GM18951 (cell line): ENCODE measurements at regions not wholly inside any gene's neighbourhood (a gene's known extent, or its start where the extent isn't known, plus 50 kb on each side); places are given as distances from the start of the nearest gene placed in this dataset.
"Not testable (repeated sequence)": the region's sequence is repeated elsewhere in the genome, so short reads cannot be mapped to it uniquely, and the experiment has no call there.

ENCODE experiments used
- POLR2A ChIP-seq: IDR thresholded peaks from 4 replicates; pipeline ENCODE4 v1.6.1; 2011; ENCODE audit warnings: mild to moderate bottlenecking; ENCODE audit not compliant: insufficient read length, insufficient read depth; ENCODE audit errors: extremely low read depth
- in situ Hi-C: fragments of 300-500 bp; cut with MboI; formaldehyde crosslinking; loops from one replicate; pipeline ENCODE4 v1.12.0; 2022; ENCODE audit warnings: low sequenced_read_pairs, mixed read lengths, inconsistent platforms; ENCODE audit not compliant: unreplicated experiment

GRCh38 chr21:35711661-35712060 lies 348.7 kb downstream of the SETD4 start:
- TF ChIP-seq POLR2A: no peak
- in situ Hi-C loops: no loop called here

DNA sequence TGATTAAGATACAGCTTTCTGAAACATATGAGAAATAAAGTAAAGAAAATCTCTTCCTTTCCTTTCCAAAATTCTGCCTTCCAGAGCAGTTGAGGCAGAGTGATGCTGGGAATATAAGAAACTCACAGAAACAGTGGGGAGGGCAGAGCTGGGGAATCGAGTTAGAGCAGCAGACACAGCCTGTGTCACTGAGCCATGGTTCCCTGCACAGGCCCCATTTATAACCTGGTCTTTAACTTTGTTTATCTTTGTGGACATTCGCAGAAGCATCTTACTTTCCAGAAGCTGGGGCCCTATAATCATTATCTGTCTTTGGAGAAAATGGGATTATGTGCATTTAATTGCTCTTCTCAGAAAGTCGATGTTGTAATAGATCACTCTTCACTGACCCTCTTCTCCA lies 349.1 kb downstream of the SETD4 start:
- TF ChIP-seq POLR2A: no peak
- in situ Hi-C loops: no loop called here

DNA sequence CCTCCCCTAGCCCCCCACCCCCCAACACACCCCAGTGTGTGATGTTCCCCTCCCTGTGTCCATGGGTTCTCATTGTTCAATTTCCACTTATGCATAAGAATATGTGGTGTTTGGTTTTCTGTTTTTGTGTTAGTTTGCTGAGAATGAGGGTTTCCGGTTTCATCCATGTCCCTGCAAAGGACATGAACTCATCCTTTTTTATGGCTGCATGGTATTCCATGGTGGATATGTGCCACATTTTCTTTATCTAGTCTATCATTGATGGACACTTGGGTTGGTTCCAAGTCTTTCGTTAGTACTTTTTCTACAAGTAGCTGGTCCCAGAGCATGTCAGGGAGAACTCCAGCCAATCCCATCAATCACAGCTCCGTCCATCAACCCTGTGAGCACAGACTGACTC lies 350.3 kb downstream of the SETD4 start:
- in situ Hi-C loops: not testable (repeated sequence)

DNA sequence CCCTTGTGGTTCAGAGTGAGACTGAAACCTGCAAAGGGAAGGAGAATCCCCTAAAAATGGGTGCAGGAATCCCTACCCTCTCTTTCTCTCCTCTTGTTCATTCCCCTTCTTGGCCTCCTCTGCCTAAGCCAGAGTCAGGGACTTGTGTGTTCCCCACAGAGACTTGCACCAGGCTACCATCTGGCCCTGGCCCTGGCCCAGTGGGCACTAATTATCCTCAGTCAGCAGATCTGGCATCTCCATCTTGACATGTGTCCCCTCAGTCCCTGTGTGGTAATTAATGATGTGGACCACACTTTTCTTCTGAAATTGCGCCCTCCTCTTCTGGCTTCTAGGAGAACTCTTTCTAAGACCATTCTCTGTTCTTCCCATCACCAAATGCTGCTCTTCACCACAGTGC lies 354.4 kb downstream of the SETD4 start:
- in situ Hi-C loops: no loop called here
- TF ChIP-seq POLR2A: no peak

DNA sequence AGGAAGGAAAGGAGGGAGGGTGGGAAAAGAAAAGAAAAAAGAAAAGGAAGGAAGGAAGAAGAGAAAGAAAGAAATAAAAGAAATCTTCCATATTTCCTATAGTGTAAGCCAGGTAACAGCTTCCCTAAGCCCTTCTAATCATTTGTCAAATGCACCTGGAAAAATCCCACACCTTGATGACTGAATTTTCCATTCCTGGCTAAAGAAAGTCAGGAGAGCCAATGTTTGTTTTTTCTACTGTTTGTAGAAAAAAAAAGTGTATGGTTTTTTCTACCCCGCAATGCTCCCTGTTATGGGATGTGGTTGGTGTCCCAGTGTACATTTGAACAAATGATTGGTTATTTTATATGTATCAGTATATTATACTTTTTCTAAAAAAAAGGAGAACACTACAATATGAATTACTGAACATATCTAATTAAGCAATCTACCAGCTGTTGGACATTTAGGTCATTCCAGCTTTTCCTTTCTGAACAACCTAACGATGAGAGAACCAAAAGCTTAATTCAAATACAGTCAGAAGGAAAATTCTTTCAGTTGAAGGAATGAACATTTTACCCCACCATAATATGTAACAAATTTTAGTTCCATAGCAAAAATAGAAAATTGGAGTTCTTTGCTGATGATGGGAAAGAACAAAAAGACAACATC lies 355.0 kb downstream of the SETD4 start:
- in situ Hi-C loops: no loop called here
- TF ChIP-seq POLR2A: no peak

GRCh38 chr21:35703704-35704103 lies 356.6 kb downstream of the SETD4 start:
- no peak for TF ChIP-seq POLR2A
- in situ Hi-C loops: no loop called here

GRCh38 chr21:35699361-35699760 lies 361.0 kb downstream of the SETD4 start:
- TF ChIP-seq POLR2A: no peak
- in situ Hi-C loops: no loop called here

GRCh38 chr21:35697321-35697808 lies 363.0 kb downstream of the SETD4 start:
- TF ChIP-seq POLR2A: no peak
- in situ Hi-C loops: no loop called here

GRCh38 chr21:35696644-35697043 lies 363.7 kb downstream of the SETD4 start:
- TF ChIP-seq POLR2A: no peak
- in situ Hi-C loops: no loop called here

DNA sequence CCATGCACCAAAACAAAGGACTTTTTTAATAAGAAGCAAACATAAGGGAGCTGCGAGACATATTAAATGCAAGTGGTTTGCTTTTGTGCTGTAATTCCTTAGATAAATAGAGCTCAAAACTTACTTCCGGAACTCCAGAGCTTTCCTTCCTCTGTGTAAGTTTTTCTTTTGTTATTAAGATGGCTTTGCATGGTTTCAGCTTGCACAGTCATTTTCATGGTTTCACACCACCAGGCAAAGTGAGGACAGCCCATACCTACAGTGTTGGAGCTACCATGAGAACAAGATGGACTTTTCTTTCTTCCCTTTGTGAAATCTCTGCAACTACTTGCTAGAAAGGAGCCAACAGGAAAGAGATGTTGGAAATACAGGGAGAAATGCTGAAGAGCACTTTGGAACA lies 368.0 kb downstream of the SETD4 start:
- no peak for TF ChIP-seq POLR2A
- in situ Hi-C loops: no loop called here

- in situ Hi-C loops: no loop called here
- no peak for TF ChIP-seq POLR2A
These were observed 369.9 kb downstream of the SETD4 start for GRCh38 chr21:35690436-35690835.

DNA sequence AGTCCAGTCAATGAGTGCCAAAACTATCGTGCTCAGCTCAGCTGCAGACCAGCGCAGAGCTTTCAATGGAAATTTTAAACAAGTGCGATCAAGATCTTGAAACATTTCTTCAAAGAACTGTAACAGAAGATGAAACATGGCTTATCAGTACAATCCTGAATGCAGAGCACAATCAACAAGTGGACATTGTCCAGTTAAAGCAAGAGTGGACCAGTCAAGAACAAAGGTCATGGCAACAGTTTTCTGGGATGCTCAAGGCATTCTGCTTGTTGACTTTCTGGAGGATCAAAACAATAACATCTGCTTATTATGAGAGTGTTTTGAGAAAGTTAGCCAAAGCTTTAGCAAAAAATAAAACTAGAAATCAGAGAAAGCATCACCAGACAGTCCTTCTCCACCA lies 374.2 kb downstream of the SETD4 start:
- TF ChIP-seq POLR2A: no peak
- in situ Hi-C loops: no loop called here

DNA sequence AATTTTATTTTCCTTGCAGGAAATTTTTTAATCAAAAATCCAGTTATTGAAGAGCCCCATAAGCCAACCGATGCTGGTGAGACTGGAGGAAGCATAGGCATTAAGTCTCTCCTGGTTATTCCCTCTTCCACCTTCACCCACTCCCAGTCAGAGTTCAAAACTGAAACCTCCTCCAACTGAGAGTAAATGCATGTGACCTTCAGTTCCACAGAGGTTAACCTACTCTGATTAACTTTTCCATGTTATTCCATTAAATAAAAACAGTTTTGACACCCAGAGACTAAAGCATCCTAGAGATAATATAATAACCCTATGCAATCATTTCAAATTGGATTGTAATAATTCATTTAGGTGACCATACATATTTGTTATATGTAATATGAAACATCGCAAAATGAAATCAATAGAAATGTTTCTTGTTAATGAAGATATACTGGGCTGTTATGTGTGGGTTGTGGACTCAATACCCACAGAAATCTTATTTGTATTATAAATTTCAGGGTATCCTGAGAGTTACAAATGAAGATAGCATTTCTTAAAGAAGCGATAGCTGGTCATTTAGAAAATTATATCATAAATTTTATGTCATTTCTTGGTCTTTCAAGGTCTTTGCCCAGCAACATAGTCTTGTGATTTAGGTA lies 376.5 kb downstream of the SETD4 start:
- no peak for TF ChIP-seq POLR2A
- in situ Hi-C loops: no loop called here

- in situ Hi-C loops: no loop called here
- no peak for TF ChIP-seq POLR2A
These were observed 377.3 kb downstream of the SETD4 start for GRCh38 chr21:35682904-35683549.
